GM21717 (cell line): ENCODE measurements at regions not wholly inside any gene's neighbourhood (a gene's known extent, or its start where the extent isn't known, plus 50 kb on each side); places are given as distances from the start of the nearest gene placed in this dataset.

Experiments
- ATAC-seq: cut with Tn5 transposase; IDR thresholded peaks from one replicate; pipeline ENCODE4 v1.9.1; 2021; ENCODE audit warnings: mild to moderate bottlenecking, moderate library complexity; ENCODE audit not compliant: unreplicated experiment

DNA sequence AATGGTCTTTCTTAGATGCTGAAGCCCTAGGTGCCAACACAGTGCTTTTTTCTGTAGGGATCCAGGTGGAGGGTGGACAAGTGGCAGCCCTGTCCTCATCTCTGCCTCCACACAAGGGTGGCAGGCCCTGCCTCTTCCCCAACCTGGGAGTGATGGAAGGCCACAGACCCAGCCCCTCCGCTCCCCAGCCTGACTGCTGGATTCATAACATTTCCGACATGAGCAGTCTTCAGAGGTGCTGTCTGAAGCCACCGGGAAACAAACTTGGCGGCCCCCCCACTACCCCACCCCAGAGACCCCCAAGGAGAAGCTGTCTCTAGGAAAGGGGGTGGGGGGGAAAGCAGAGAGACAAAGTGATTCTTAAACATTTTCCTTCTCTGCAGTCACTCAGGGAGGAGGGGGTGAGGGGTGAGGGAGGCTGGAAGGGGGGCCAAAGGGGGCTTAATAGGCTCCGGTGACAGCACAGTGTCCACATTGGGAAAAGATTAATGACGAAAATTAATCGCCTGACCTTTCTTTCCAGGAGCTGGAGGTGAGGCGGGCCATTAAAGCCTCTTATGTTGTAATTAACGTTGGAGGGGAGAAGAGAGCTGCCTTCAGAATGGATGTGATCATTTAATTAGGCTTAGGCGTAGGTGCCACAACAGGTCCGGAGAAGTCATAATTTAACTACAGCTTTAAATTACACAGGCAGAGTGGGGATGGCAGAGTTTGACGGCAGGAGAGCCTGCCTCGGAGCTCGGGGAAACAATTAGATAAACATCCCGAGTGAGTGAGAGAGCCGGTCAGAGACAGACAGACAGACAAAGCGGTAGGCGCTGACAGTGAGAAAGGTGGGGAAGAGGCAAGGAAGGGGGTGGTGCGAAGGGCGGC is 76.8 kb upstream of the FOXP4 start:
- ATAC-seq: no peak

DNA sequence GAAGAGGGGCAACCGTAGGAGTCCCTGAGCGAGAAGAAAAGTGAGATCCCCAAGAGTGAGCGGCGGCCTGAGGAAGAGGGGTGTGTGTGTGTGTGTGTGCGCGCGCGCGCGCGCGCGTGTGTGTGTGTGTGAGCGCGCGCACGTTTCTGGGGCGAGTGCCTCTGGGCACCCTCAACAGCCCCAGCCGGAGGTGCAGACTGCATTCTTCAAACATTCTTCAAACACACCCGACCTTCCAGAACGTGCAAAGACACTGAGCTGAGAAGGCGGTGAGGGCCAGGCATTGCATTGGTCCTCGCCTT is 76.2 kb upstream of the FOXP4 start:
- ATAC-seq: no peak

DNA sequence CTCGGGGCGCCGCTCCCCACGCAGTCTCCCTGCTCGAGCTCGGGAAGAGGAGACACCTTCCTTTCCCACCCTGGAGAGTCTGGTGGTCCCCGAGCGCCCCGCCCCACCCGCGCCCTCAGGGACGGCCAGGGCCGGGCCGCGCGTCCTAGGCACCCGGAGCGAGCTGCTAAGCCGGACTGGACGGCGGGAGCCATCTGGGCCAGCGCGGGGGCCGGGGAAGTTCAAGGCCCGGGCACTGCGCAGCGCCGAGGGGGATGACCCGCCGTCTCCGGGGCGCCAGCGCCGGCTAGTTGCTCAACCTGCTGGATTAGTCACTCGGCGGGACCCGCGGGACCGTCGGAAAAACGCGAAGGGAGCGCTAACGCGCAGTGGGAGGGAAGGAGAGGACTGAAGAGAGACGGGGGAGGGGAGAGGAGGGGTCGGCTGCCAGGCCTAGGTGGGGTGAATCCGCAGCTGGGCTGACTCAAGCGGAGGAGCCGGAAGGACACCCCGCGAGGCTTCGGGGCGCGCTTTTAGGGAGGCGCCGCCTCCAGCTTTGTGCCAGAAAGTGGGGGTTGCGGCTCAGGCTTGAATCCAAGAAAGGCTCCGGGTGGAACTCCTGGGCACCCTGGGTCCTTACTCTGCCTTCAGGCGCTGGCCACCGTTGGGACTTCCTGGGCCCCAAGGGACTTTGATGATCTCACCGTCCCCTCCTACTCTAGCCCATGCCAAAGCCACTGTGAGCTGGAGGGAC is 75.7 kb upstream of the FOXP4 start:
- ATAC-seq: no peak

DNA sequence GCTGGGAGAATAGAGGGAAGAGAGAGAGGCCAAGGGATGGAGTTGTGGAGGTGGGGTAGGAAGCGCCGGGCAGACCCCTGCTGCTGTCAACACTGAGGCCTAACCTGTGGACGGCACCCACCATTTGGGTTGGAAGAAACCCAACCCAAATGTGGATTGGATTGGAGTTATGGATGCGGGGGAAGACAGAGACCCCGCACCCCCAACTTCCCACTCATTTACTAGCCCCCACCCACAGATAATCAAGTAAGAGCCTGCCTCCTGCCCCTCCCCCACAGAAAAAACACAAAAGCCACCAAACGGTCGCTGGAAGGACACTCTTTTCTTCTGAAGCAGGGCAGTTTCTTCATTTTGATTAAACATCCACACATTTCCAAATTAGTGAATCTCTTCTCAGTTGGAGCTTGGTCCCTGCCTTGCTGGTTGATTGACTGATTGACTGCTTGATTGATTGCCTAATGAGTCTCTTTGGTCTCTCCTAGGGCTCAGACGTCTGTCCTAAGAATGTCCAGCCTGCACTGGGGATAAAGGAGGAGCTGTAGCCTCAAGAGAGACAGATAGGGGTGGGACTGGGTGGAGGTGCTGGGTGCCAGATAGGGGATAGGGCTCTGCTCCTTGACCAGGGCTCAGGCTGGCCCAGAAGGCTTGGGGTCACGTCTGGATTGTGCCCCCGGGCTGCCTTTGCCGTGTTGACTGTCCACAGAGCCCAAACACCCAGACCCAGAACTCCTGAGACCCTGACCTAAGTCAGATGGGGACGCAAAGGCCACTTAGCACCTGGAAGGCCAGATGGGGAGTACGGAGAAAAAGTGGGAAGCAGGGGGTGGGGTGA is 74.9 kb upstream of the FOXP4 start:
- ATAC-seq: no peak

DNA sequence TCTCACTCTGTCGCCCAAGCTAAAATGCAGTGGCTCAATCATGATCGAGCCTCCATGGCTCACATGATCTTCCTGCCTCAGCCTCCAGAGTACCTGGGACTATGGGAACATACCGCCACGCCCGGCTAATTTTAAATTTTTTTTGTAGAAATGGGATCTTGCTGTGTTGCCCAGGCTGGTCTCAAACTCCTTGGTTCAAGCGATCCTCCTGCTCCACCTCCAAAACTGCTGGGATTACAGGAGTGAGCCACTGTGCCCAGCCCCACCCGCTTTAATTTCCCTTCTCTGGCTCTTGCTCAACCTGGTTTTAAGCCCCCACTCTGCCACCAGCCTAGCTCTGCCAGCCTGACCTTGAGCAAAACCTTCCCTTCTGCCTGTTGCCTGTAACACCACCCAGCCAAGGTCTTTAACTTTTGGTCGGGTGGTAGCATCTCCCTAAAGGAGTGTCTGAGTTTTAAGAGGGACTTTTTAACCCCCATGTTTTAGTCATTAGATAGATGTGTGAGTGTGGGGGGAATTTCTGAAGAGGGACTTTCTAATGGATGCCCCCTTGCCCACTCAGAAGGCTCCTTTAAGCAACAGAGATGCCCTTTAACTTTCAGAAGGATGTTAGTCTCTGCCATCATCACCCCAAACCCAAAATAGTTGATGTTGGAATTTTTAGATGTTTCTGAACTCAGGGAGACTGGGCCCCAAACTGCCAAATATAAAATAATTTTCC is 71.8 kb upstream of the FOXP4 start:
- no peak for ATAC-seq

DNA sequence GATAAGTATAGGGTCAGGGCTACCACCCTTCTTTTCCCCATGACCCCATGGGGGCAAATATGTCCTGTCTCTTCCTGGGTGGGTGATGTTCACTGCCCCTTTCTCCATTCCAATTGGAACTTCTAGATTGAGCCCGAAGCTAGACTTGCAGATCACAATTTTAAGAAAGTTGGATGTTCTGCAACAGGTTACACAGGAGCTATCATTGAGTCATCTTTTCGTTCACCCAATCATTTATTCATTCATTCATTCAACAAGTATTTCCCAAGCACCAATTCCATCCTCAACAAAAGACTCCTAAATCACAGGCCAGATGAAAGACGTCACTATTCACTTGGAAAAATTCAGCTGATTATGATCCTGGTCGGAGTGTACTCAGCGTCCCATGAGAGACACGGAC is 71.0 kb upstream of the FOXP4 start:
- ATAC-seq: no peak

DNA sequence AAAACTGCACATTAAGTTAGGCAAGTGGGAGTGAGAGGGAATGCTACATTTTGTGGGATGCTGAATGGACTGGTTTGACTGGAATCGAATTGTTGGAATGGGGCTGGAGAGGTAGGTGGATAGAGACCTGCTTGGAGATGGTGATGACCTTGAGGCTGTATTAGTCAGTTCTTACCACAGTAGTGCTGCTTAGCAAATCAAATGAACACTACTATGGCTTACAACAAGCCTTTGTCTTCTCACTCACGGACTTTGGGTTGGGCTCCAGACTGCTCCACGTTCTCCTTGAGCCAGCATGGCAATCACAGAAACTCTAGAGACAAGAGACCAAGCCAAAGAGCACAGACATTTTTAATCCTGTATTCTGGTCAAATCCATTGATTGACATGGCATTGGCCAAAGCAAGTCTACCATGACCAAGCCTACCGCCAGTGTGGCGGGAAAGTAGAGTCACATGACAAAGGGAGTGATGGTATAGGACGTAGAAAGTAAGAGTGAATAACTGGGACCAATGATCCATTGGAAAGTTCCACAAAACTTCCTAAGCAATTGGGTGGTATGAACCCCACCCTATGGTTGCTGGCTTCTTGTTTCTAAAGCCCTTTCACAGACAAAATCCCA is 70.3 kb upstream of the FOXP4 start:
- ATAC-seq: no peak

DNA sequence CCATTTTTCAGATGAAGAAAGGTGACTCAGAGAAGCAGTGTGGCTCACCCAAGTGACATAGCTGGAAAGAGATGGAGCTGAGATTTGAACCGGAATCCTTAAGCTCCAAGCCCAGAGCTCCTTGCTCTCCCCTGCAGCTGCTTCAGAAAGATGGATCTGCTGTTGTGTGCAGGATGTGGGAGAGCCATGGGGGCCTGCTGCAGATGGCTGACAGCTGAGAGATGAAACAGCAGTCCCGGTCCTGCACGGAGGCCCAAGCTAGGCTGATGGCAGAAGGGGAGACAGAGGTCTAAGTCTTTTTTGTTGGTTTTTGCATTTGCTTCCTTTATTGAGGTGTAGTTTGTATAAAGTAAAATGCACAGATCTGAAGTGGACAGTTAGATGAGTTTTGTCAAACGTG is 69.8 kb upstream of the FOXP4 start:
- no peak for ATAC-seq

DNA sequence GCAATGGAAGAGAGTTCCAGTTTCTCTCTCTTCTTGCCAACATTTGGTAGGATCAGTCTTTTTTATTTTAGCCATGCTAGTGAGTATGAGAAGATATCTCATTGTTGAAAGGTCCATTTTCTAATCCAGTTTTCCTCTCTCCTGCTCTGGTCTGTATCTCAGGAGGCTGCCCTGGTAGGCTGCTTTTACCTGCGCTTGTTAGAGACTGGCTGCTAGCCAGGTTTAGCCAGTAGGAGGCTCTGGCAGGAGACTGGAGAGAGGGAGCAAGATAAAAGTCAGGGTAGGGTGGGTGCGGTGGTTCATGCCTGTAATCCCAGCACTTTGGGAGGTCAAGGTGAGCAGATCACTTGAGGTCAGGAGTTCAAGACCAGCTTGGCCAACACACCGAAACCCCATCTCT is 68.6 kb upstream of the FOXP4 start:
- no peak for ATAC-seq

DNA sequence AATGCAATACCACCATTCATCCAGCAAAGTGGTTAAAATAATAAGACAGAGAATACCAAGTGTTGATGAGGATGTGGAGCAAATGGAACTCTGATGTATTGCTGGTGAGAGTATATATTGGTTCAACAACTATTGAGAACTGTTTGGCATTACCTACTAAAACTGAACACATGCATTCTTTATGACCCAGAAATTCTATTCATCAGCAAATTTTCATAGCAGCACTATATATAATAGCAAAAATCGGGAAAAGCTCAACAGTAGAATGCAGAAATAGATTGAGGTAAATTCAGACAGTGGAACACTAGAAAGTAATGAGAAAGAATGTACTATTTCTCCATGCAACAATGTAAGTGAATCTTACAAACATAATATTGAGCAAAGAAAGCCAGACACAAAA is 62.2 kb upstream of the FOXP4 start:
- no peak for ATAC-seq

DNA sequence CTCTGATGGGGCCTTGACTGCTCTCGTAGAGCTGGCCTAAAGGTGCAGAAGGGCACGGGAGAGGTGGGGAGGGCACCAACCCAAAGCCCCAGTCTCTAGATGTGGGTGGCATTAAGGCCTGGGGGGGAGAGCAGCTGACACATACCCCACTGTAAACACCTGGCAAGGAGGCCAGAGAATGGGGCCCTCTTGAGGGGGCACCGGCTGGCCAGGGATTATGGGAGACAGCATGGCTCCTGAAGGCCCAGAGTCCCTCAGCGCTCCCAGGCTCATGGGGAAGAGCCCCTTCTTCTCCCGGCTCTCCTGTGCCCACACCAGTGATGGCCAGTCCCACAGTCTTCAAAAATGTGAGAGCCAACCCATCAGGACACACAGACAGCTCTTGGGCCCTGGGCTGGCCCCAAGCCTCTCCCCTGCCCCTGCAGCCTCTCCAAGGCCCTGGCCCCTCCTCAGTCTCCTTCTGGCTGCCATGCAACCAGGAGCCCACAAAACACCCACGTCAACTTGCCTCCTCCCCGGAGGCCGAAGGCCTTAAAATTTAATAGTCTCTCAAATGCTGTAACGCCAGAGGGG is 58.2 kb upstream of the FOXP4 start:
- no peak for ATAC-seq

DNA sequence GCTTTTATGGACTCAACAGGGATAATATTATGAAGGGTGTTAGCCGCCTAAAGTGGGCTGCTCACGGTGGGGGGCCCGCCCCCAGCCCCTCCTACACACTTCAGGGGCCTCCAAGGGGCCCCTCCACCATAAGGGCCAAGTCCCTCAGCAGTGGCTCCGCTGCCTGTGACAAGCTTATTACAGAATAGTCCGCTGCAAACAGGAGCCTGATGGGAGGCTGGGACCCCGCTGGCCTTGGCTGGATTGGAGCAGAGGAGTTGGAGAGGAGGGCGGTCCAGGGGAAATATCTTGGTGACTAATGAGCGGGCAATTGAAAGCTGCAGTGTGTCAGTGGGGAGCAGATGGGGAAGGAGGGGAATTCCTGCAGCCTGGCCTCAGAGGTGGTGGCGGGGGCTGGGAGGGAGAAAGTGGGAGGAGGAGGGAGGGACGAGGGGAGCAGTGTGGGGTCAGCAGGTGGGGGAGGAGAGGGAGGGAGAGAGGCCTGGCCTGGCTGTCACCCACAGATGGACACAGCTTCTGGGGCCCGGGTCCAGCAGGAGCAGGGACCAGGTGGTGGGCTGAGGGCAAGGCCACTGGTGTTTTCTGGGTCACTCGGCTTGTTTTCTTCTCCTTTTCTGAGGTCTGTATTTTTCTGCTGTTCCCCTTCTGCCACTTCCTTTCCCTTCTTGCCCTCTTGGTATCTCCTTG is 57.6 kb upstream of the FOXP4 start:
- no peak for ATAC-seq

DNA sequence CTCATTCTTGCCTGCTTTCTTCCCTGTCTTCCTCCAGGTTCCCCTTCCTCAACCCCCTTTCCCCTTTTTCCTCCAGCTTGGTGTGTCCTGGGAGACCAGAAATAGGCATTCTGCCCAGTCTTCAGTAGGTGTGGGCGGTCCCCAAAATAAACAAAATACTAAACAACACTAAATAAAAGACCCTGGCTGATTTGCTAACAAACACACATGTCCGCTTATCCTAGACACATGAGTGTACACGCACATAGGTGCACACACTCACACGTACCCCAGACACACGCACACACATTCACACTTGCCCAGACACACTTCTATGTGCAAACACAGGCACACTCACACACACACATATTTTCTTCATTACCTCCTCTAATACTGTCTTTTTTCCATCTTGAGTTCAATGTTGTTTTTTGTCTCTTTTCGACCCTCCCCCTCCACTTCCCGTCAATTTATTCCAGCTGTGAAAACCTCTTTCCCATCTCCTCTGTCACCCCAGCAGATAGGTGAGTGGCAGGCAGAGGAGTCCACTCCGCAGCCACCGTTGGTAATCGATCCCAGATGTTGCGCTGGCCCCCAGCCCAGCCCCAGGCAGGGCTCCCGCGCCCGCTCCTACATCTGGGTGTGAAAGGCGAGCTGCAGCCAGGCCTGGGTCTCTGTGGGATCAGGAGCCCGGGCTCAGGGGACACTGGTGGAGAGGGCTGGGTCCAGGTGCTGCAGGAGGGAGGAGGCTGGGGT is 56.9 kb upstream of the FOXP4 start:
- ATAC-seq: no peak

DNA sequence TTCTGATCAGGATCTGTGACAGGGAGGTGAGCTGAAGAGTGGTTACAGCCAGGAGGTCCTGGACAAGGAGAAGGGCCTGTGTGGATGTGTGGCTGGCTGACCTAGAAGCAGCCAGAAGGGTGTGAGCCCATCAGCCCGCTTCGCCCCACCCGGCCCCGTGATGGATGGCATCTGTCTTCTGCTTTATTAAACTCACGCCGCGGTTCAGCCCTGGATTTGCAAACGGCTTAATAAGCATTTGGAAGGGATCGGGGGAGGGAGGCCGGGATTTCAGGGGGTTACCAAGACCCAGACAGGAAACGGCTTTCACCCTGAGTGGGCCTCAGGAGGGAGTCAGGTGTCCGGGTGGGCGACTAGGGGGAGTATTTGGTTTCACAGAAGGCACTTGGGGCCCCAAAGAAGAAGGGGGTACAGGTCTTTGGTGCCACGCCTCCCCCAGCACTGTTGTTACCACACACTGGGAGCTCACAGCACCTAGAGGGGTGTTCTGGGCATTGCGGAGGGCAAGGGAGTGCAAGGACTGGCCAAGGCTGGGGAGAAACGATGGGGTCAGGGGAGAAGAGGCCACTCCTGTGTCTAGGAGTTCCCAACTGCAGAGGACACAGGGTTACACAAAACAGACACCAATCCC is 53.8 kb upstream of the FOXP4 start:
- no peak for ATAC-seq

DNA sequence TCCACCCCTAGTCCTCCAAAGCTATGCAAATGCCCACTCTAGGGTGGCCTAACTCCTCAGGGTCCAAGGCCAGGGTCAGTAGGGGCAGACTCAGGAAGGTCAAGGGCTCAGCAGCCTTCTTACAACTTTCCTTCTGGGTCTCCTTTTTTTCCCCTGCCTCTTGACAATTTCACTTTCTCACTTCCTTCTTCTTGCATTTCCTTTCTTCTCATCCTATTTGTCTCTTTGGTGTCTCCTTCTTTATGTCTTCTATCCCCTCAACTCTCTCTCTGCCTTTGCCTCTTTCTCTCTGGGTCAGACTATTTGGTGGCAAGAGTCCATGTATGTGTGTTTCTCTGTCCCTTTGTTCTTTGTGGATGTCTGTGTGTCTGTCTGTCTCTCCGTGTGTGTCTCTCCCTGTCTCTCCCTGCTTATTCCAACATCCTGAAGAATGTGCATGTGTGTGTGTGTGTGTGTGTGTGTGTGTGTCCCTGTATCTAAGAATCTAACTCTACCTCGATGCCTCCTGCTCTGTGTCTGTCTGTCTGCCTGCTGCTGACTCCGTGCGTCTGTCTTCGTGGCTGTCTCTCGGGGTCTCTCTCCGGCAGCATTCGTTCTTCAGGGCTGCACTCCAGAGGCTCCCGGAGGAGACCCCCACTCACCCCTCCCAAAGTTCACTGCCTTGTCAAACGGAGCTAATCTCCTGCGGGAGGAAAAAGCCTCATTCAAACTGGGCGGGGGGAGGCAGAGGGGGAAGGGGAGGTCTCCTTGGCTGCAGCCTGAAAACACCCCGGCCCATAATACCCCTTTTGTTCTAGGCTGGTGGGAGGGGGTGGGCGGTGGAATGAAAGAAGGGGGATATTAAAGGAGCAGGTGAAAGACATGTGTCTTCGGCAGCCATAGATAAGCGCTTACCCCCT is 51.7 kb upstream of the FOXP4 start:
- ATAC-seq: no peak
